ENCODE measurements at regions not wholly inside any gene's neighbourhood (a gene's known extent, or its start where the extent isn't known, plus 50 kb on each side); places are given as distances from the start of the nearest gene placed in this dataset.

DNA sequence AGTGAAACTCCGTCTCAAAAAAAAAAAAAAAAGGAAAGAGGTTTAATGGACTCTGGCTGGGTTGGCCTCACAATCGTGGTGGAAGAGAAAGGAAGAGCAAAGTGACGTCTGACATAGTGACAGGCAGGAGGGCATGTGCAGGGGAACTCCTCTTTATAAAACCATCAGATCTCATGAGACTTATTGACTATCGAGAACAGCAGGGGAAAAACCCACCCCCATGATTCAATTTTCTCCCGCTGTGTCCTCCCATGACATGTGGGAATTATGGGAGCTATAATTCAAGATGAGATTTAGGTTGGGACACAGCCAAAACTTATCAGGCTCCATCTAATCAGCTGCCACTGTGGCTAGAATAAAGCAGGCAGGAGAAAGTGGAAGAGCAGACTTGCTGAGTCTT, 610.4 kb upstream of the NUDT12 start:
- Histone ChIP-seq H3K4me3 (ENCODE audit: low read depth in 1 of 3, low read length in 3 of 3) (no peak overlapping the region), H3K36me3 (ENCODE audit: control insufficient read depth in 4 of 4, insufficient read depth in 3 of 4, low read depth in 1 of 4, low read length in 3 of 4) (no peaks in the 10 kb centered on the region), H3K9me3 (ENCODE audit: control insufficient read depth in 4 of 4, low read length in 3 of 4) (no peaks in the 10 kb centered on the region), H3K27ac (ENCODE audit: low read depth in 1 of 2, low read length in 2 of 2) (no peak overlapping the region), H3K4me1 (ENCODE audit: control insufficient read depth in 4 of 4, insufficient read depth in 4 of 4, low read length in 3 of 4) (no peaks in the 10 kb centered on the region), H3K9ac (ENCODE audit: low read depth in 1 of 2, low read length in 2 of 2) (no peak overlapping the region), H3K27me3 (ENCODE audit: control insufficient read depth in 4 of 4, insufficient read depth in 4 of 4, low read length in 3 of 4) (no peaks in the 10 kb centered on the region)
- TF ChIP-seq, protein P1, sequence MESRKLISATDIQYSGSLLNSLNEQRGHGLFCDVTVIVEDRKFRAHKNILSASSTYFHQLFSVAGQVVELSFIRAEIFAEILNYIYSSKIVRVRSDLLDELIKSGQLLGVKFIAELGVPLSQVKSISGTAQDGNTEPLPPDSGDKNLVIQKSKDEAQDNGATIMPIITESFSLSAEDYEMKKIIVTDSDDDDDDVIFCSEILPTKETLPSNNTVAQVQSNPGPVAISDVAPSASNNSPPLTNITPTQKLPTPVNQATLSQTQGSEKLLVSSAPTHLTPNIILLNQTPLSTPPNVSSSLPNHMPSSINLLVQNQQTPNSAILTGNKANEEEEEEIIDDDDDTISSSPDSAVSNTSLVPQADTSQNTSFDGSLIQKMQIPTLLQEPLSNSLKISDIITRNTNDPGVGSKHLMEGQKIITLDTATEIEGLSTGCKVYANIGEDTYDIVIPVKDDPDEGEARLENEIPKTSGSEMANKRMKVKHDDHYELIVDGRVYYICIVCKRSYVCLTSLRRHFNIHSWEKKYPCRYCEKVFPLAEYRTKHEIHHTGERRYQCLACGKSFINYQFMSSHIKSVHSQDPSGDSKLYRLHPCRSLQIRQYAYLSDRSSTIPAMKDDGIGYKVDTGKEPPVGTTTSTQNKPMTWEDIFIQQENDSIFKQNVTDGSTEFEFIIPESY (IDR thresholded peaks at IDR 0.05), result no peak
- TF ChIP-seq JUND (IDR thresholded peaks at IDR 0.05) (no peak), SP1 (IDR thresholded peaks at IDR 0.05) (no peak), FOXA1 (IDR thresholded peaks at IDR 0.05) (no peak), NR2F2 (IDR thresholded peaks at IDR 0.05) (no peak), RAD21 (IDR thresholded peaks at IDR 0.05) (no peak), HNF4A (conservative IDR thresholded peaks at IDR 0.05) (no peak), EGR1 (IDR thresholded peaks at IDR 0.05; ENCODE audit: low read depth in 2 of 2) (no peak), HNF4G (IDR thresholded peaks at IDR 0.05) (no peak), GABPA (IDR thresholded peaks at IDR 0.05 in 1 of 2, conservative IDR thresholded peaks at IDR 0.05 in 1 of 2) (no peak), TAF1 (conservative IDR thresholded peaks at IDR 0.05) (no peak), YY1 (IDR thresholded peaks at IDR 0.05) (no peak)
- TF ChIP-seq, protein P2, sequence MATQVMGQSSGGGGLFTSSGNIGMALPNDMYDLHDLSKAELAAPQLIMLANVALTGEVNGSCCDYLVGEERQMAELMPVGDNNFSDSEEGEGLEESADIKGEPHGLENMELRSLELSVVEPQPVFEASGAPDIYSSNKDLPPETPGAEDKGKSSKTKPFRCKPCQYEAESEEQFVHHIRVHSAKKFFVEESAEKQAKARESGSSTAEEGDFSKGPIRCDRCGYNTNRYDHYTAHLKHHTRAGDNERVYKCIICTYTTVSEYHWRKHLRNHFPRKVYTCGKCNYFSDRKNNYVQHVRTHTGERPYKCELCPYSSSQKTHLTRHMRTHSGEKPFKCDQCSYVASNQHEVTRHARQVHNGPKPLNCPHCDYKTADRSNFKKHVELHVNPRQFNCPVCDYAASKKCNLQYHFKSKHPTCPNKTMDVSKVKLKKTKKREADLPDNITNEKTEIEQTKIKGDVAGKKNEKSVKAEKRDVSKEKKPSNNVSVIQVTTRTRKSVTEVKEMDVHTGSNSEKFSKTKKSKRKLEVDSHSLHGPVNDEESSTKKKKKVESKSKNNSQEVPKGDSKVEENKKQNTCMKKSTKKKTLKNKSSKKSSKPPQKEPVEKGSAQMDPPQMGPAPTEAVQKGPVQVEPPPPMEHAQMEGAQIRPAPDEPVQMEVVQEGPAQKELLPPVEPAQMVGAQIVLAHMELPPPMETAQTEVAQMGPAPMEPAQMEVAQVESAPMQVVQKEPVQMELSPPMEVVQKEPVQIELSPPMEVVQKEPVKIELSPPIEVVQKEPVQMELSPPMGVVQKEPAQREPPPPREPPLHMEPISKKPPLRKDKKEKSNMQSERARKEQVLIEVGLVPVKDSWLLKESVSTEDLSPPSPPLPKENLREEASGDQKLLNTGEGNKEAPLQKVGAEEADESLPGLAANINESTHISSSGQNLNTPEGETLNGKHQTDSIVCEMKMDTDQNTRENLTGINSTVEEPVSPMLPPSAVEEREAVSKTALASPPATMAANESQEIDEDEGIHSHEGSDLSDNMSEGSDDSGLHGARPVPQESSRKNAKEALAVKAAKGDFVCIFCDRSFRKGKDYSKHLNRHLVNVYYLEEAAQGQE (IDR thresholded peaks at IDR 0.05), result no peak
- TF ChIP-seq, protein P3, sequence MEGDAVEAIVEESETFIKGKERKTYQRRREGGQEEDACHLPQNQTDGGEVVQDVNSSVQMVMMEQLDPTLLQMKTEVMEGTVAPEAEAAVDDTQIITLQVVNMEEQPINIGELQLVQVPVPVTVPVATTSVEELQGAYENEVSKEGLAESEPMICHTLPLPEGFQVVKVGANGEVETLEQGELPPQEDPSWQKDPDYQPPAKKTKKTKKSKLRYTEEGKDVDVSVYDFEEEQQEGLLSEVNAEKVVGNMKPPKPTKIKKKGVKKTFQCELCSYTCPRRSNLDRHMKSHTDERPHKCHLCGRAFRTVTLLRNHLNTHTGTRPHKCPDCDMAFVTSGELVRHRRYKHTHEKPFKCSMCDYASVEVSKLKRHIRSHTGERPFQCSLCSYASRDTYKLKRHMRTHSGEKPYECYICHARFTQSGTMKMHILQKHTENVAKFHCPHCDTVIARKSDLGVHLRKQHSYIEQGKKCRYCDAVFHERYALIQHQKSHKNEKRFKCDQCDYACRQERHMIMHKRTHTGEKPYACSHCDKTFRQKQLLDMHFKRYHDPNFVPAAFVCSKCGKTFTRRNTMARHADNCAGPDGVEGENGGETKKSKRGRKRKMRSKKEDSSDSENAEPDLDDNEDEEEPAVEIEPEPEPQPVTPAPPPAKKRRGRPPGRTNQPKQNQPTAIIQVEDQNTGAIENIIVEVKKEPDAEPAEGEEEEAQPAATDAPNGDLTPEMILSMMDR (IDR thresholded peaks at IDR 0.05; ENCODE audit: low read depth, low read length, missing input control), result no peak
- TF ChIP-seq, protein P4, sequence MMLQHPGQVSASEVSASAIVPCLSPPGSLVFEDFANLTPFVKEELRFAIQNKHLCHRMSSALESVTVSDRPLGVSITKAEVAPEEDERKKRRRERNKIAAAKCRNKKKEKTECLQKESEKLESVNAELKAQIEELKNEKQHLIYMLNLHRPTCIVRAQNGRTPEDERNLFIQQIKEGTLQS (IDR thresholded peaks at IDR 0.05), result no peak
- TF ChIP-seq, protein P5, sequence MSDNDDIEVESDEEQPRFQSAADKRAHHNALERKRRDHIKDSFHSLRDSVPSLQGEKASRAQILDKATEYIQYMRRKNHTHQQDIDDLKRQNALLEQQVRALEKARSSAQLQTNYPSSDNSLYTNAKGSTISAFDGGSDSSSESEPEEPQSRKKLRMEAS (IDR thresholded peaks at IDR 0.05), result no peak
- DNase-seq (ENCODE audit: low spot score), result no peak
- 78% methylated on average over 5 of the region's 5 CpGs for WGBS

All from liver (tissue), 8 donors.